Skeletal muscle tissue (tissue), 3 donors: ENCODE measurements at regions not wholly inside any gene's neighbourhood (a gene's known extent, or its start where the extent isn't known, plus 50 kb on each side); places are given as distances from the start of the nearest gene placed in this dataset.

Experiments
- H3K27ac ChIP-seq: one replicate; pipeline ENCODE4 v1.7.0; 2013; ENCODE audit warnings: mild to moderate bottlenecking, low read depth, low read length, inconsistent platforms
- H3K27me3 ChIP-seq, 3 donors: one replicate each; pipeline ENCODE4 v1.7.0; 2013; ENCODE audit warnings: low read length in 3 of 3; ENCODE audit not compliant: control insufficient read depth in 3 of 3, insufficient read depth in 3 of 3
- H3K36me3 ChIP-seq, 3 donors: one replicate each; pipeline ENCODE4 v1.7.0; 2013; ENCODE audit warnings: low read length in 3 of 3; ENCODE audit not compliant: control insufficient read depth in 3 of 3, insufficient read depth in 3 of 3
- H3K4me1 ChIP-seq, 3 donors: one replicate each; pipeline ENCODE4 v1.7.0; 2013; ENCODE audit warnings: low read length in 3 of 3, mild to moderate bottlenecking in 3 of 3; ENCODE audit not compliant: control insufficient read depth in 3 of 3, insufficient read depth in 3 of 3
- H3K4me3 ChIP-seq, 3 donors: one replicate each; pipeline ENCODE4 v1.7.0; 2013; ENCODE audit warnings: low read length in 3 of 3
- H3K9ac ChIP-seq, 3 donors: one replicate each; pipeline ENCODE4 v1.7.0; 2013; ENCODE audit warnings: low read length in 3 of 3, mild to moderate bottlenecking in 3 of 3, moderate library complexity in 2 of 3, low read depth in 1 of 3
- H3K9me3 ChIP-seq, 3 donors: one replicate each; pipeline ENCODE4 v1.7.0; 2013; ENCODE audit warnings: low read length in 3 of 3; ENCODE audit not compliant: control insufficient read depth in 3 of 3
- donor health status: Osteomylitis.

GRCh38 chr5:61919920-61920319, 386.1 kb upstream of the KIF2A start:
- Histone ChIP-seq H3K9ac (no peak overlapping the region), H3K9me3 (no peaks in the 10 kb centered on the region), H3K4me3 (no peak overlapping the region), H3K4me1 (no peaks in the 10 kb centered on the region), H3K27me3 (no peaks in the 10 kb centered on the region), H3K27ac (no peak overlapping the region), H3K36me3 (no peaks in the 10 kb centered on the region)

DNA sequence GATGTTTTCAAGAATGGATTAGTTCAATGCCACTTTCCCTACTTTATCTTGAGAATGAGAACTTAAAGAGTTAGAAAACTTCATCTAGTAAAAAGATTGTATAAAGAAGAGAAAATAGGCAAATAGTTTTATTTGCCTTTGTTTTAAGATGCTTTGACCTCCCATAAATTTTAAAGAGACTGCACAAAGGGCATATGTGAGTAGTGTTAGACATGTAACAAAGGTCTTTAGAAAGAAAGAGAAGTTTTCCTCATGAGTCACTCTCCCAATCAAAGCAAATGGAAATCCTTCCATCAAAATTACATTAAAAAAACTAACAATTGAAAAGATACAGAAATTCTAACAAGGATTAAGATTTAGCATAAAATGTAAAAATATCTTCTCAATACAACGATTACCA, 381.8 kb upstream of the KIF2A start:
- Histone ChIP-seq H3K27me3 (no peaks in the 10 kb centered on the region), H3K27ac (no peak overlapping the region), H3K4me1 (no peaks in the 10 kb centered on the region), H3K9ac (no peak overlapping the region), H3K9me3 (no peaks in the 10 kb centered on the region), H3K36me3 (no peaks in the 10 kb centered on the region), H3K4me3 (no peak overlapping the region)

DNA sequence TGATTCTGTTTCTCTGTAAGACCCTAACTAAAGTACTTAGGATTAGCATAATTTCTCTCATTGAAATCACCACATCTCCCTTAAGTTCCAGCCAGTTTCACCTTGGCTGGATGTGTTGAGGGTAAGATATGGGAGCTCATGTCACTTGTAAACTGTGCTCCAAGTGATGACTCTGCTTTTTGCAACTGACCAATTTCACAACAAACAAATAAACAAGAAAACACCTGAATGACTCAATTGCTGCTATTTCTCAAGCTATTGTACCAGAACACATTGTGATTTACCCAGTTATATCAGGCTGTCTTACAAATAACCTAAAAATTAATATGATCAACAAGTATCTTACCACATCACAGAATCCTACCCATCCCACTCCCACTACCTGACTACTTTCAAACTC, 379.1 kb upstream of the KIF2A start:
- H3K36me3 ChIP-seq, result no peaks in the 10 kb centered on the region
- H3K27ac ChIP-seq, result no peak overlapping the region
- no peak overlapping the region for H3K9ac ChIP-seq
- H3K4me1 ChIP-seq, result no peaks in the 10 kb centered on the region
- no peaks in the 10 kb centered on the region for H3K9me3 ChIP-seq
- H3K4me3 ChIP-seq, result no peak overlapping the region
- no peaks in the 10 kb centered on the region for H3K27me3 ChIP-seq

DNA sequence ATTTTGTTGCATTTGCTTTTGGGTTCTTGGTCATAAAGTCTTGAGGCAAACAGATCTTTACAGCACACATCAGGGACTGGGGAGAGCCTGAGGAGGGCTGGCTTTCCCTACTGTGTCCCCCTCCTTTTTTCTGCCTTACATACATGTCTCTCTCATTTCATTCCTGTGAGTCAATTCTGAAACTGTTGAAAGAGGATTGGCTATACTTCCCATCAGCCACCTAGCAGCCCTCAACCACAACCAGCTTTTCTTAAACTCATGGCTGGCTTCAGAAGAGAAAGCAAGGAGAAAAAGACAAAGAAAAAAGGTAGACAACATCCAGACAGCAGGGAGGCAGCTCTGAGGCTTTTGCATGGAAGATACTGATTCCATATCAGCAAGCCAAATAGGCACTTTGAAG, 374.8 kb upstream of the KIF2A start:
- Histone ChIP-seq H3K4me3 (no peak overlapping the region), H3K27me3 (no peaks in the 10 kb centered on the region), H3K9ac (no peak overlapping the region), H3K36me3 (no peaks in the 10 kb centered on the region), H3K27ac (no peak overlapping the region), H3K4me1 (no peaks in the 10 kb centered on the region), H3K9me3 (no peaks in the 10 kb centered on the region)

GRCh38 chr5:61933787-61934626, 372.0 kb upstream of the KIF2A start:
- Histone ChIP-seq H3K4me3 (no peak overlapping the region), H3K4me1 (no peaks in the 10 kb centered on the region), H3K27me3 (no peaks in the 10 kb centered on the region)

GRCh38 chr5:61941637-61942036, 364.4 kb upstream of the KIF2A start:
- Histone ChIP-seq H3K9ac (no peak overlapping the region), H3K27me3 (peaks cover 0 to 3% (median 0%) of the 10 kb centered on the region in 3 donors), H3K4me3 (no peak overlapping the region), H3K9me3 (no peaks in the 10 kb centered on the region), H3K4me1 (no peaks in the 10 kb centered on the region), H3K27ac (no peak overlapping the region), H3K36me3 (no peaks in the 10 kb centered on the region)

More at GRCh38 chr5:61933787-61934626, 372.0 kb upstream of the KIF2A start:
- Histone ChIP-seq H3K9me3 (no peaks in the 10 kb centered on the region), H3K9ac (no peak overlapping the region), H3K27ac (no peak overlapping the region), H3K36me3 (no peaks in the 10 kb centered on the region)

DNA sequence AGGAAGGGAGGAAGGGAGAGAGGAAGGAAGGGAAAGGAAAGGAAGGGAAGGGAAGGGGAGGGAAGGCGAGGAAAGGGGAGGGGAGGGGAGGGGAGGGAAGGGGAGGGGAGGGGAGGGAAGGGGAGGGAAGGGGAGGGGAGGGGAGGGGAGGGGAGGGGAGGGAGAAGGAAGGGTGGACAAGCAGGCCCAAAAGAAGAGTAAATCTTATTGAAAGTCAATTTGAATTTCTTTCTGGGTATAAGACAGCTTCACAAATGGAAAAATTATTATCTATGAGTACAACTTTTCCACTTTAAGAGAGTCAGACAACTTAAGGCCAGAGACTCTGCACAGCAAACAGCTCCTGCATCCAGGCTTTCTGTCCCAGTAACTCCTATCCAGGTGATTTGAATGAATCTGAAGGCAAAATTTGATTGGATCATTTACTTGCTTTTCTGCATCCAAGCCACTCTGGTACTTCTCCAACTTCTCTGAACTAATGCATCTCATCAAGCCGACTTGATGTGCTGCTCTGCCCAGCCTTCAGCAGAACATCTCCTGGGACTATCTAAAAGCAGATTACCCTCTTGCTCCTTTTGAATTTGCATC, 363.4 kb upstream of the KIF2A start:
- Histone ChIP-seq H3K27me3 (peaks cover 0 to 3% (median 0%) of the 10 kb centered on the region in 3 donors), H3K4me3 (no peak overlapping the region), H3K36me3 (no peaks in the 10 kb centered on the region), H3K27ac (no peak overlapping the region), H3K4me1 (no peaks in the 10 kb centered on the region), H3K9me3 (no peaks in the 10 kb centered on the region), H3K9ac (no peak overlapping the region)

DNA sequence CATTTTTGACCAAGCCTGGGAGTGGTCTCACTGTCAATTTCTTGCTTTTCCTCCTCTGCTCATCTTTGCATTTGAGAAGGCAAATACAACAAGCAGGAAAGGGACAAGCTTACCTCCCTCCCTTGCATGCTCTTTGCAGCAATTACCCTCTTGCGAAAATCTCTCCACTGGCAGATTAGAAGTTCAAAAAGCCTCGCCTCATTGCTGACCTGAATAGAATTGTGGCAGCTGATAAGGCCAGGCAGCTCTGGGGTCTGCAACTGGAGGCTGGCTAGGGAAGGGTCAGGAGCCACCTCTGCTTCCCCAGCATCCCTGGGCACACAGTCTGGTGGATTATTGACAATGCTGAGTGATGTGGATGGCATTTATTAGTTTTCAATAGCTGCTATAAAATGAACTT, 362.3 kb upstream of the KIF2A start:
- Histone ChIP-seq H3K27ac (no peak overlapping the region), H3K4me3 (no peak overlapping the region), H3K36me3 (no peaks in the 10 kb centered on the region), H3K9ac (no peak overlapping the region), H3K4me1 (no peaks in the 10 kb centered on the region), H3K27me3 (peaks cover 0 to 3% (median 0%) of the 10 kb centered on the region in 3 donors), H3K9me3 (no peaks in the 10 kb centered on the region)

DNA sequence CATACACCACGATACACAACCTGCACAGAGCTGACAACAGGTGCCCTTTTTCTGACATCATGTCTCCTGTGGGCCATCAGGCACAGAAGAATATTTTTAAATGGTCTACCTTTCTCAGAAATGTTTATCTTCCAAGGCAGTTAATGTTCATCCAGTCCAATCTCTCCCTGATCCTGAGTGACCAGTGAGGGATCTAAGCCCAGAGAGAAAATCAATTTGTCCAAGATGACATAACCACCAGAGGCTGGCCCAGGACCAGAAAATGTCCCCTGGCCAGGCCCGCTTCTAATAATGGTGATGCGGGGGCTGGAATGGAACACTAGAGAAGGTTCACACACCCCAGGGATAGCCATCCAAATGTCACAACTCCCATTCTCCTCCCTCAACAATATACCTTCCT, 357.9 kb upstream of the KIF2A start:
- H3K9ac ChIP-seq, result no peak overlapping the region
- H3K9me3 ChIP-seq, result no peaks in the 10 kb centered on the region
- H3K4me3 ChIP-seq, result no peak overlapping the region
- no peaks in the 10 kb centered on the region for H3K27me3 ChIP-seq
- H3K4me1 ChIP-seq, result no peaks in the 10 kb centered on the region
- H3K36me3 ChIP-seq, result no peaks in the 10 kb centered on the region
- H3K27ac ChIP-seq, result no peak overlapping the region

DNA sequence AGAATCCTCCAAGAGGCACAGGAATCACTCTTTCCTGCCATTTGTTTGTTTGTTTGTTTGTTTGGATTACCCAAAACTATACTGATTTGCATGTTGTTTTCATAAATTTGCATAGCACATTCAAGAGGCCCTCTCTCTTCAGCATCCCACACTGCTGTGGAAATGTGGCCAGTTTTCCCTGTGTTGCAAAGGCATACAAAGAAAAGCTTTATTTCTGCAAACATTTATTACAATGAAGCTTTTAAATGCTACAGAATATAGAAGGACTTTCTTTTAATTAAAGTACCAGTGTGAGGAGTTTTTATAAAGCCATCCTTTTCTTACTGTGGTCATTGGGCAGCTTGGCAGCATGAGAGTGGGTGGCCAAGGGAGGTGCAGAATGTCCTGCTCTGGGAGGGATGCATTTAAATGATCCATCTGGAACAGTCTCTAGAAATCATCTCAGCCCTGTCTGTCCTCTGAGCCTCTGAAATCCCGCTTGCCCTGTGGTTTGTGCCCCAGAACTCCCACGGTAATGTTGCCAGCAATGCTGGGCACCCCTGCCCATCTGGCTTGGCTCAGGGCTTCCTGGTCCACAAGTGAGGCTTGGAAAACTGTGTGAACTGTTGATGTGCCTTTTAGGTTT, 356.8 kb upstream of the KIF2A start:
- no peak overlapping the region for H3K27ac ChIP-seq
- no peaks in the 10 kb centered on the region for H3K36me3 ChIP-seq
- no peaks in the 10 kb centered on the region for H3K27me3 ChIP-seq
- no peak overlapping the region for H3K4me3 ChIP-seq
- H3K9me3 ChIP-seq, result no peaks in the 10 kb centered on the region
- no peak overlapping the region for H3K9ac ChIP-seq
- H3K4me1 ChIP-seq, result no peaks in the 10 kb centered on the region
